Stimulated activated CD4-positive, alpha-beta T cell treated with anti-CD3 and anti-CD28 coated beads, Interleukin-2, amount 100 ng/mL, for 48 hours (primary cell): ENCODE measurements at regions not wholly inside any gene's neighbourhood (a gene's known extent, or its start where the extent isn't known, plus 50 kb on each side); places are given as distances from the start of the nearest gene placed in this dataset.
"Not testable (repeated sequence)": the region's sequence is repeated elsewhere in the genome, so short reads cannot be mapped to it uniquely, and the experiment has no call there.

ENCODE experiments used
- DNase-seq, 2 donors: peaks; one replicate each; pipeline ENCODE4 v3.0.0-alpha.2; 2020

DNA sequence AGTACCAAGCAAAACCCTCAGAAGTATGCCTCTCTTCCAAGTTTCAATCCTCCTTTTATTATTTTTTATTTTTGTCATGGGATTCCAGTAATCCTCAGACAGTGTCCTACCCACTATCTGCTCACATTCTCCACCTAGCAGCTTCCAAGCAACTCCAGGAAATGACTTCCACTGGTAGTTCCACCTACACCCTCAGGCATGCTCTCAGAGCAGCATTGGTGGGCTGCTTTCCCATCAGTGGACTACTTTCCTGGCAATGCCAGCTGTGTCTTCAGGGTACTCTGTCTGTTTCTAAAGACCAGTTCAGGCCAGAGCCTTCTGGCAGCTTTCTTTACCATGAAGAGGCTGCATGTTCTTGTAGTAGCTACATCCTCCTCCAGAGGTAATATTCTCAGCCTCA, 244.0 kb downstream of the HGF start:
- DNase-seq, result no peak

DNA sequence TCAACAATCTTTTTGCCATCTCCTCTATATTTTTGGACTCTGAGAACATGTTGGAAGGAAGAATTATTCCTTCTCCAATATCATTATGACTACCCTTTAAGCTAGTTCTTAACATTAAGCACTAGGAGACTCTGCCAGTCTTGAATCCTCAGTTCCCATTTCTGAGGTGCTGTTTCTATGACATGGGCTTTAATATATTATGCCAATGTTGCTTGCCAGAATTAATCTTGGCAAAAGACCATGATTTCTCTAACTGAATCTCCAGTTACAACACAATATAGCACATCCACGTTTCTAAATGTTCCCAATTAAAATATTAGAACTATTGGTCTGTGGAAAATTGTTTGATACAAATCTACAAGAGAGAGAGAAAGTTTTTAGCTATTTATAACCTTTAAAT, 250.0 kb downstream of the HGF start:
- no peak for DNase-seq

DNA sequence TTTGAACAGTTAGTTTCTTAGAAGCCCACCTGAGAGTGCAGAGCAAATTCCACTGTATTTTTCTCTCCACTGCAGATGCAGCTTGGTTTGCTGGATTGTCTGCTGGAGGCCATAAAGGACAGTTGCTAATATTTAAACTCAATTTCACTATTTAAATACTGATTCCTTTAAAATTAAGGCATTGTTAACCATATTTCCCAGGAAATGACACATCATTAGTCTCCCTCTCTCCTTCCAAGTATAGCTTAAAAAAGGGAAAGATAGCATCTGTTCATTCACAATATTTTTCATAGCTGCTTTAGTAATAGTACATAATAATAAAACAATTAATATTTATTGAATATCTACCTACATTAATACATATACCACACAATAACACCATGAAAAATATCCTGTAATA, 252.9 kb downstream of the HGF start:
- DNase-seq, result no peak

DNA sequence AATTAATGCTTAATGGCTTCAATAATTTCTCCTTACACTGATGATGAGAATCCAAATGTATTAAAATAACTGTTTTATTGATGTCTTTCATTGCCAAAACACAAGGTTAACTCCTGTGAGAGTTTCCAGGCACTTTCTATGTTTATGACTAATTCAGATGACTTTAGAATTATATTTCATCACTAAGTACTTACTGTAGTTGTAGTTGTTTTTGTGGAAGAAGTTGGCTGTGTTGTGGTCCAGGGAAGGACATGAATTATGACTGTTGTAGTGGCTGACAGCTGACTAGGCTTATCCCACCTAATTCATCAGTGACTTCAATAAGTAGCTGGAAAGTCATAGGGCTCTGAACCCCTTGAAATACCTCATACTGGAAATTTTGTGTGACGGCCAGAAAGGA, 254.8 kb downstream of the HGF start:
- no peak for DNase-seq

DNA sequence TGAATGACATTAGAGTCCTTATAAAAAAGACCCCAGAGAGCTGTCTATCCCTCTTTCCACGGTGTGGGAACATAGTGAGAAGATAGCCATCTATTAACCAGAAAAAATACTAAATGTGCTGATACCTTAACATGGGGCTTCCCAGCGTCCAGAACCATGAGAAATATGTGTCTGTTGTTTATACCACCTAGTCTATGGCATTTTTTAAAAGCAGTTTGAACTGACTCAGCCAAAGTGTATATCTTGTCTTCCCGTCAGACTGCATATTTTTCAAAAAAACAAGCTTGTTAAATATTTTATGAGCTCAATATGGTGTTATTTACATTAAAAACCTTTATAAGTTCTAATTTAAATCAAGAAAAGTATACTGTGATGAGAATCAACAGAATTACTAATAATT, 255.3 kb downstream of the HGF start:
- DNase-seq, result no peak

DNA sequence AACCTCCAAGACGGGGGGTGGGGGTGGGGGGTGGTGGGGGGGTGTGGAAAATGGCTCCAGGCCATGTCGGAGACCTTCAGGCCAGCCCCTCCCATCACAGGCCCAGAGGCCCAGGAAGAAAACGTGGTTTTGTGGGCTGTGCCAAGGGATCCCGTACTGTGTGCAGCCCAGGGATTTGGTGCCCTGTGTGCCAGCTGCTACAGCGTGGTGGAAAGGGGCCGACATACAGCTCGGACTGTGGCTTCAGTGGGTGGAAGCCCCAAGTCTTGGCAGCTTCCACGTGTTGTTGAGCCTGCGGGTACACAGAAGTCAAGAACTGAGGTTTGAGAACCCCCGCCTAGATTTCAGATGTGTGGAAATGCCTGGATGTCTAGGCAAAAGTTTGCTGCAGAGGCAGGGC, 259.7 kb downstream of the HGF start:
- DNase-seq, result no peak

DNA sequence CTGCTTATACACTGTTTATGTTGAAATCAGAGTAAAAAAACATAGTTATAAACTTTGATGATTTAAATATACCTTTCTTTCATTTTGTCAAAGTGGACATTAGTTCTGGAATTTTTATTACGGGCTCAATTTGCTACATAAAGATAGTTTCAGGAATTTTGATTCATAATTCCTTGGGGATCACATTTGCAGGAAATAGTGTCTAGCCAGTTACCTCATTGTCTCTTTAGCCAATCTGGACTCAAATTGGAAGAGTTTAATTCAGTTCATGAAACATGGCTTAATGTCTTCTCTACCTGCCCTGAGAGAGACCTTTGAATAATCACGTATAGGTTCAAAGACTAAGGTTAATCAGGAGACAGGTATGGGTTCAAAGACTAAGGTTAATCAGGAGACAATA, 262.6 kb downstream of the HGF start:
- no peak for DNase-seq

DNA sequence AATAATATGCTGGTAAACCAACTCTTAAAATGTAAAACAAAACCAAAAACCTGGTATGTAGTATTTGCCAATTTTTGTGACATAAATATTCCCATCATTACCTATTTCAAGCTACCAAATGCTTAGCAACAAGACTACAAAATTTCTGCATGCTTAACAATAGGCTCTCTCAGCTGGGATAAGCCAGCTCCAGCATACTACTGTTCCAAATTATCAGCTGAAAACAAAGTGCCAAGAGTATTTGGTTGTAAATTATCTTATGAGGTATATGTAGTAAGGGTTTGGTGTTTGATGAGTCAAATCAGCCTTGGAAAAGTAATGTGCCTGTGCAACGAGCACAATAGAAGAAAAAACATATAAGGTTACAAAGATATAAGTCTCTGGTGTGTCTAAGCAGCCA, 263.2 kb downstream of the HGF start:
- no peak for DNase-seq

DNA sequence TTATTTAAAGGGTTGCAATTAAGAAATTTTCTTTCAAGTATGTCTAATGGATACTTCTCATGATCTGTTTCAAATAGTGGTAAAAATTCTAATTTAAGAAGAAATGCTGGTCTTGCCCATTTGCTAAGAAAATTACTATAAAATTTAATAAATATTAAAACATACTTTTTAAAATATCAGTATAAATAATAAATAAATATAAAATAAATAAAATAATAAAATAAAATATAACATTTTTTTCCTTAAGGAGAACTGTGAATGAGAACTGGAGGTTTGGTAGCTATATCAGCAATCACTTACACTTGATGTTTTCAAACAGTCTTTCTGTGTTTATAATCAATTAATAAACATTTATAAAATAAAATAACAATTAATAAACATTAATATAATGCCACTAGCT, 266.1 kb downstream of the HGF start:
- no peak for DNase-seq

DNA sequence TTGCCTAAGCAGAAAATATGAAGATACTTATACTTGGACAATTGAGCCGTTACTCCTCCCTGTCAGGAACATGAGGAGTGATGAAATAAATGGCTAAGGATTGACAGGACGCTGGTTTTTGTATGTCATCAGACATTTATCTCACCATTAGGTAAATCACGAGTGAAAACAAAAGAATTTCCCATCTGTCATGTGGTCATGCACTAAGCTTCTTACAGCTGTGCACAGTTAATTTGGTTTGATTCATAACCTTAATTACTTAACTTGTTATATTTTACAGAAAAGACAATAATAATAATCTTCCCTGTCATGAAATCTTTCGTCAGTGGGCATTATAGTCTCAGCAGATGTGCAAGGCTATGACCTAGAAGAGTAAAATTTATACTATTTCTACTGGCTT, 266.5 kb downstream of the HGF start:
- no peak for DNase-seq

DNA sequence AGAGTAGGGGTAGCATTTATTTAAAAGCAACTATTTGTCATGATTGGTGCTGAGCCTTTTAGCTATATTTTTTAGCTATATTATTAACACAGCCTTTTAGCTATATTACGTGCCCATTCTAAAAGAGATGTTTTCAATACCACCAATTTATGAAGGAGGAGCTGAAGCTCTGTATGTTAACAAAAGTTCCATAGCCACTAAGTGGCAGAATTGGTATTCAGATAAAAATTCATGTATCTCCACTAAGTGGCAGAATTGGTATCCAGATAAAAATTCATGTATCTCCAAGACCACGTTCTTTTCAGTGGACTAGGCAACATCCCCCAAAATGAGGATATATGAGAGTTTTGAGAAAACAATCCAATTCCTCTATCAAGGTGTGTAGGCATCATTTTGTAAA, 268.6 kb downstream of the HGF start:
- DNase-seq, result no peak

DNA sequence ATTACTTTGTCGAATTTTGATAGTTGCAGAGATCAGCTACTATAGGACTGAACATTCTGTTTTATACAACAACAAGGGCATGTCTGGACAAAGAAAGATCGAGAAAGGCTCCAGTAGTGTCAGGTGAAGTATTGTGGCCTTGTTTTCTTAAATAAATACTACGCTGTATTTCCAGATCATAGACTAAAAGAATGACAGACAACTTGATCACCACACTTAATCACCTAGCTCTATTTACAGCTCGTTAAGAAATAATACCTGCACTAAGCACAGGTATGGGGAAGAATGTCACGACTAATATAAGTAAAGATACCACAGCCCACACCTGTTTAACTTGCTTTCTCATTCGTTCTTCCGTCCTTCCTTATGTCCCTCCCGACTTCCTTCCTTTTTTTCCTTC, 269.2 kb downstream of the HGF start:
- DNase-seq, result no peak

DNA sequence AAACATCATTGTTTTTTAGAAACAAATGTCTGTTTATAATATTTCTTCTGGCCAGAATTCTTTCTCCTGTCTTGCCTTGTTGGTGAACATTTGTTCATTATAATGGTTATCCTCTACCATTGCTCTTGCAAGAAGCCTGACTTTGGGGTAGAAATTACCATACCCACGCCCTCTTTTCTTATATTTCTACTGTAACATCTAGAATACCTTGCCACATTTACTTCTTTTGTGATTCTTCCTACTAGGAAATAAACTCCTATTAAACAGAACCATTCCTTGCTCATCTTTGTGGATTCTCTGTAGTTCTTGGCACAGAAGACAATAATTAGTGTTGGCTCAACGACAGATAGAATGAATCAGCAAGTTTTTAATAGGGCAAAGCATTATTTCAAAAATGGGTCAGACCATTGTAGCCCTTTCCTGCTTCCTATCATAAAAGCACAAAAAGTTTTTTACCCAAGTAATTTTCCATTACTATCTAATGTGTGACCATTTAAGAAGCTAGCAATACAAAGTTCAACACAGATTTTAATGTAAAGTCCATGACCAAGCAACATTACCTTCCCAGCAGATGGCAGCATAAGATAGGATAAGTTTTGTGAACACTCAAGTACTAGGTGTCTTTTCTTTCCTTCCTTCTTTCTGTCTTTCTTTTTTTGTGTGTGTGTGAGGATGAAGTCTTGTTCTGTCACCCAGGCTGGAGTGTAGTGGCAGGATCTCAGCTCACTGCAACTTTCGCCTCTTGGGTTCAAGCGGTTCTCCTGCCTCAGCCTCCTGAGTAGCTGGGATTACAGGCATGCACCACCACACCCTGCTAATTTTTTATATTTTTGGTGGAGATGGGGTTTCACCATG, 270.4 kb downstream of the HGF start:
- no peak for DNase-seq

DNA sequence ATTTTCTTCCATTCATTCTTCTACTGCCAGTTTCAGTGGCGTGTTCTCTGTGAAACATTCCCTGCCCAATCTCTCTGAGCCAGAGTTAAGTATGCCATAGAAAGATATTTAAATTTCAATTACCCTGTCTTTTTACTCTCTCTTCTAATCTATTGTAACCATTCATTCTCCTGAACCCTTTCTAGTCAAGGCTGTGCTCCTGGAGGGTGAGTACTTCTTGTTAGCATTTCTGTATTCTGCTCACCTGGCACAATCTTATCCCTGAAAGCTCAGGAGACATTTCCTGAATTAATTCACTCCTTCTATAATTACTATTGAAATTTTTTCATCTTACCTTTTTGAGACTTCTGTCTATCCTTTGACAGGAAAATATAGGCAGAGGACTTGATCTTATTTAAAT, 271.7 kb downstream of the HGF start:
- DNase-seq, result no peak

DNA sequence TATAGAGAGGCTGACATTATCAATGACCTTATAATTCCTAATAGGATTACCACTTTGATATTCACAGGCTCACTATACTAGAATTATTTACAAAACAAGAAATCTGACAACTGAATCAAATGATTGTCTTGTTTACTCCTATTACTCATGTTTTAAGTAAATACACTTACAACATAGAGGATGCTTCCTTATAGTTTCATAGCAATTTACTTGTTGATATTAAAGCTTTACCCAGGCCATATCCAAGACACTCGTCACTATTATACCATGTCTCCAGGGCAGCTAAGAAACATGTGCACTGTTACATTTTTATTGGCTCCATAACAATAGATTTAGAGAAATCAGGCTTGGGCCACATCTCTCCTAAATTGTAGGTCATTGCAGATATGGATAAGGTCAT, 276.9 kb downstream of the HGF start:
- DNase-seq, result no peak

DNA sequence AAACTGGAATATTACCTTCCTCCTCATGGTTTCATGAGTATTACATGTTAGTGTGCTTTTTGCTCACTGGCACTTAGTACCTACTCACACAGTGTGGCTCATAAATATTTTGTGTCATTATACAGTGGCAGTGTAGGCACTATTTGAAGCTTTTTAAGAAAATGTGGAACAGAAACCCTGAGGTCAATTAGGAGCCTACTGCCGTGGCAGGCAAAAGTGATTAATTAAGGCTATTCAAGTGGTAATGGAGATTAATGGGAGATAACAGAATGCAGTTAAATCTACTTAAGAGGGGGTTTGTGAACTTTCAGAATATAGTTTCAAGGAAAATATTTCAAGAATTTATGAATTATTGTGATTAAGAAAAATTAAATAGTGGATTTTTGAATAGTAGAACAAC, 277.6 kb downstream of the HGF start:
- no peak for DNase-seq

DNA sequence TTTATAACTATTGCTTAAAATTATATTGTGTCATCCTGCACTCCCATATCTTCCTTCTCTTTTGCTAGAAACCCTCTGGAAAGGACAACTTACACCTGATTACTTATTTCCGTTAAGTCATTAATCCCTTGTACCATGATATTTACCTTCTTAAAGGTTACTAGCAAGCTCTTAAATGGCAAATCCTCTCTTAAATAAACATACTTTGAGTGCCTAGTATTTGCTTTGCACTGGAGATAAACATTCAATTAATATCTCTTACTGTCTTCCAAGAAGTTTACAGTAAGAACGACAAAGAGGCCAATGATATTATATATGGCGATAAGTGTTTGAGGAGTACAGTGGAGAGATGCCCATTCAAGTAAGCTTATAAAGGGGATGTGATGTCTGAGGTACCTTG, 278.3 kb downstream of the HGF start:
- no peak for DNase-seq

DNA sequence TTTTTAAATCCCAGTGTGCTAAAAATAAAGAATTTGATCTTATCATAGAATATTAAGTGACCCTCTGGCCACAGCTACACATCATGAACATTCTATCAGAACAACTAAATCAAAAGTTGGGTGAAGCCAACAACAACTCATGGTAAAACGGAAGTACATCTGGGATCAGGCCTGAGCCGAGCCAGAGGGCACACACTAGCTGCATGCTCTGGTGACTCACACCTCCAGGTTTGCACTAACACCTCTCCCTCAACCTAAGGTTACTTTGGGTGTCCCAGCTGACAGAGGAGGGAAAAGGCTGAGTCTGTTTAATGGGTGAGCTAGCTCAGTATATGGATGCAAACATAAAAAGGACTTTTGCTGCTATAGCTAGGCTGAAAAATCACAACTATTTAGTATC, 281.6 kb downstream of the HGF start:
- DNase-seq, result no peak

DNA sequence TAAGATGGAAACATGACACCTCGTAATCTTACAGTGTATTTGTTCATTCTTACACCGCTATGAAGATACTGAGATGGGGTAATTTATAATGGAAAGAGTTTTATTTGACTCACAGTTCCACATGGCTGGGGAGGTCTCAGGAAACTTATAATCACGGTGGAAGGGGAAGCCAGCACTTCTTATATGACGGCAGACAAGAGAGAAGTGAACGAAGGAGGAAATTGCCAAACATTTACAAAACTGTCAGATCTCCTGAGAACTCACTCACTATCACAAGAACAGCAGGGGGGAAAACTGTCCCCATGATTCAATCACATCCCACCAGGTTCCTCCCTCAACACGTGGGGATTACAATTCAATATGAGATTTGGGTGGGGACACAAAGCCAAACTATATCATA, 282.3 kb downstream of the HGF start:
- DNase-seq, result no peak

DNA sequence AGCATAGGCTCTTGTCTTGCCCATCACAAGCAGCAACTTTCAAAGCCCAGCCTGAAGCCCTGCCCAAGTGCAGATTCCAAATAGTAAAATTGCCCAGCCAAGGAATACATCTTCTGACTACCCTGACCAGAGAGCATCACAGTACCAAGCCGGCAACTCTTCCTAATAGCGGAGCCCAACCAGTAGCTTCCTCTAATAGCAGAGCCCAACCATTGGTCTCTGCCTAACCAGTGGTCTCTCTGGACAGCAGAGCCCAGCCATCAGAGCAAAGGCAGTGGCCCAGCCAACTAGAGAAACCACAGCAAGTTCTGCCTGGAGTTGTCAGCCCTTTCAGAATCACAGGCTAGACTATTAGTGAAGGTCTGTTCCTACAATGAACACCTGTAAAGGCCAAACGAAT, 285.6 kb downstream of the HGF start:
- no peak for DNase-seq

DNA sequence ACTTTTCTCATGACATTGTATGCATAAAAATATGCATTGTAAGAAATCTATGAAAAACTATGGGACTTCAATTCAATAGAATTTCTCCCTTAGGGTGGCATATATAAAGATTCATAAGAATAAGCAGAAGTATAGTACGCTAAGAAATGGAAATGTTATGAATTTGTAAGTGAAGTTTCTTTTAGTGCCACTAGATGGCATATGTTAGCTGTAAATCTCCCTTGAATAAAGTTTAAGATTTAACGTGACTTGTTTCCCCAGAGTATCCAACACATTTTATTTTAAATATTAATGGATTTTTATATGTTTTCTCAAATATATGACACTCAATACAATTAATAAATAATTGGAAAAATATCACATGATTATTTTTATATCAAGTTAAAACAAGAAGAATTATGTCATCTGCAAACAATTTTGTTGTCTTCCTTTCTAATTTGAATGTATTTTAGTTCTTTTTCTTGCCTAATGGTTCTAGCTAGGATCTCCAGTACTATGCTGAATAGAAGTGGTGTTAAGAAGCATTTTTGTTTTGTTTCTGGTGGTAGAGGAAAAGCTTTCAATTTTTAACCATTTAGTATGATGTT, 287.2 kb downstream of the HGF start:
- DNase-seq, result no peak

DNA sequence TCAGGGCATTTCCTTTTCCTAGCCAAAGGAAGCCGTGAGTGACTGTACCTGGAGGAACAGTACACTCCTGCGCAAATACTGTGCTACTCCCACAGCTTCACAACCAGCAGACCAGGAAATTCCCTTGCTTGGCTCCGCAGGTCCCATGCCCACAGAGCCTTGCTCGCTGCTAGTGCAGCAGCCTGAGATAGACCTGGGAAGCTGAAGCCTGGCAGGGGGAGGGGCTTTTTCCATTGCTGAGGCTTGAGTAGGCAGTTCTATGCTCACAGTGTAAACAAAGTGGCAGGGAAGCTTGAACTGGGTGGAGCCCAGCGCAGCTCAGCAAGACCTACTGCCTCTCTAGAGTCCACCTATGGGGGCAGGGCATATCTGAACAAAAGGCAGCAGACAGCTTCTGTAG, 291.2 kb downstream of the HGF start:
- DNase-seq, result no peak

DNA sequence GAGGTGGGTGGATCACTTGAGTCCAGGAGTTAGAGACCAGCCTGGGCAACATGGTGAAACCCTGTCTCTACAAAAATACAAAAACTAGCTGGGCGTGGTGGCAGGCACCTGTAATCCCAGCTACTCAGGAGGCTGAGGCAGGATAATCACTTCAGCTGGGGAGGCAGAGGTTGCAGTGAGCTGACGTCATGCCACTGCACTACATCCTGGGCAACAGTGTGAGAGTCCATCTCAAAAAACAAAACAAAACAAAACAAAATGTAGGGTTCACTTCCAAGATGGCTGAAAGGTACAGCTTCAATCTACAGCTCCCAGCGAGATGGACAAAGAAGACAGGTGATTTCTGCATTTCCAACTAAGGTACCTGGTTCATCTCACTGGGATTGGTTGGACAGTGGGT, 291.6 kb downstream of the HGF start:
- not testable (repeated sequence) for DNase-seq

DNA sequence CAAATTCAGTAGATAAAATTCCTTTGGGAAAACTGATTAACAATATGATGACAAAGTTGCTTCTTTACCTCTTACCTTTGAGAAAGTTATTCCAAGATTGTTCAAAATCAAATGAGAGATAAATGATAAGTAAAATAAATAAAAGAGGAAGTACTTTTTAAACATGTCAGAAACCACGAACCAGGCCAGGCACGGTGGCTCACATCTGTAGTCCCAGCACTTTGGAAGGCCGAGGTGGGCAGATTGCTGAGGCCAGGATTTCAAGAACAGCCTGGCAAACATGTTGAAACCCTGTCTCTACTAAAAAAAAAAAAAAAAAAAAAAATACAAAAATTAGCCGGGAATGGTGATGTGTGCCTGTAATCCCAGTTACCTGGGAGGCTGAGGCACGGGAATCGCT, 296.6 kb downstream of the HGF start:
- DNase-seq, result no peak

DNA sequence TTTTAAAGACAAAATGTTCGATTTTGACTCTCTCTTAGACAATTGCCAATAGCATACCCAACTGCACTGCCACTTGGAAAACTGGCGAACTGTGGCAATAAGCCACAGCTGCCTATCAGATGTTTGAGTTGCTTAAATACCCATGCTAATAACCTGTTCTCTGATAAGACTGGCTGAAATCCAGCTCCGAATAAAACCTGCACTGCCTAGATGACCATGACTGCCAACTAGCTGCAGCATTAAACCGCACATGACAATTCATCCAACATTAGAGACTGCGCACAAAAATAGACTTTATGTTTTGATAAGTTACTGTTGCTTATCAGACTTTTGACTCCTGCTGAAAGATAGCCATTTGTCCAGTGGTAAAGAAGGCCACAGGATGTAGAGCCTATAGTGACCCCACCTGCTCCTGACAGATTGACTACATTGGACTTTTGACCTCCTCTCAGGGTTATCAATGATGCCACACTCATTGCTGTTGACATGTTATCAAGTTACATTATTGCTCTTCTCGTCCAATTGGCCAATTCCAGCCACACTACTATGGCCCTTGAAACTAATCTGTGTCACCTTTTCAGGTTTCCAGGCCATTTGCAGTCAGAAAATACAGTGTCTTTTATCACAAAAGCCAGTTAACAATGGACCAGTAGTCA, 299.0 kb downstream of the HGF start:
- DNase-seq, result no peak
